Progenitor cell of endocrine pancreas (in vitro differentiated cells): ENCODE measurements at regions not wholly inside any gene's neighbourhood (a gene's known extent, or its start where the extent isn't known, plus 50 kb on each side); places are given as distances from the start of the nearest gene placed in this dataset.

Experiments
- DNase-seq: peaks from one replicate; pipeline ENCODE4 v3.0.0; 2021; ENCODE audit warnings: low spot score; ENCODE audit not compliant: unreplicated experiment
- H3K27ac Mint-ChIP-seq: 2 replicates; pipeline ENCODE4 v1.8.0; 2021; ENCODE audit warnings: mild to moderate bottlenecking, moderate library complexity, mixed read lengths
- H3K27me3 Mint-ChIP-seq: 2 replicates; pipeline ENCODE4 v1.8.0; 2021; ENCODE audit warnings: mixed read lengths
- H3K36me3 Mint-ChIP-seq: 2 replicates; pipeline ENCODE4 v1.8.0; 2022; ENCODE audit warnings: mixed read lengths; ENCODE audit not compliant: insufficient read depth
- H3K4me1 Mint-ChIP-seq: 2 replicates; pipeline ENCODE4 v1.8.0; 2021; ENCODE audit warnings: low read depth, mixed read lengths
- H3K4me3 Mint-ChIP-seq: 2 replicates; pipeline ENCODE4 v1.8.0; 2021; ENCODE audit warnings: low read depth, mild to moderate bottlenecking, moderate library complexity, mixed read lengths
- H3K9me3 Mint-ChIP-seq: 2 replicates; pipeline ENCODE4 v1.8.0; 2021; ENCODE audit warnings: low read depth, mixed read lengths
- TF ChIP-seq, protein P1 (sequence below): fragments of 200-600 bp; sonication (generic); IDR thresholded peaks from one replicate; pipeline ENCODE4 v1.5.0; 2021; ENCODE audit warnings: antibody characterized with exemption, mild to moderate bottlenecking; ENCODE audit not compliant: unreplicated experiment

- Mint-ChIP-seq H3K9me3 (peaks cover 9% of the 10 kb centered on the region), H3K27ac (no peak overlapping the region), H3K4me1 (no peaks in the 10 kb centered on the region)
Observed at GRCh38 chr4:66034671-66035070, 364.4 kb upstream of the EPHA5 start.

DNA sequence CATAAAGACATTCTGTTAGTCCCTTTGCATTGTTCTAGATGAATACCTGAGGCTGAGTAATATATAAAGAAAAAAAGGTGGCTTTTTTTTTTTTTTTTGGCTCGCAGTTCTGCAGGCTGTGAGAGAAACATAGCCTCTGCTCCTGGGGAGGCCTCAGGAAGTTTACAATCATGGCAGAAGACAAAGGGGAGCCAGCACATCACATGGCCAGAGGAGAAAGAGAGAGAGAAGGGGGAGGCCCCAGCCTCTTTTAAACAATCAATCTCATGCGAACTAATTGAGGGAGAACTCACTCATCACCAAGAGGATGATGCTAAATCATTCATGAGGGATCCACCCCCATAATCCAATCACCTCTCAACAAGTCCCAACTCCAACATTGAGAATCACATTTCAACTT lies 364.0 kb upstream of the EPHA5 start:
- no peak for DNase-seq
- no peaks in the 10 kb centered on the region for H3K36me3 Mint-ChIP-seq
- no peak overlapping the region for H3K4me3 Mint-ChIP-seq

More at GRCh38 chr4:66034671-66035070, 364.4 kb upstream of the EPHA5 start:
- TF ChIP-seq, protein P1, sequence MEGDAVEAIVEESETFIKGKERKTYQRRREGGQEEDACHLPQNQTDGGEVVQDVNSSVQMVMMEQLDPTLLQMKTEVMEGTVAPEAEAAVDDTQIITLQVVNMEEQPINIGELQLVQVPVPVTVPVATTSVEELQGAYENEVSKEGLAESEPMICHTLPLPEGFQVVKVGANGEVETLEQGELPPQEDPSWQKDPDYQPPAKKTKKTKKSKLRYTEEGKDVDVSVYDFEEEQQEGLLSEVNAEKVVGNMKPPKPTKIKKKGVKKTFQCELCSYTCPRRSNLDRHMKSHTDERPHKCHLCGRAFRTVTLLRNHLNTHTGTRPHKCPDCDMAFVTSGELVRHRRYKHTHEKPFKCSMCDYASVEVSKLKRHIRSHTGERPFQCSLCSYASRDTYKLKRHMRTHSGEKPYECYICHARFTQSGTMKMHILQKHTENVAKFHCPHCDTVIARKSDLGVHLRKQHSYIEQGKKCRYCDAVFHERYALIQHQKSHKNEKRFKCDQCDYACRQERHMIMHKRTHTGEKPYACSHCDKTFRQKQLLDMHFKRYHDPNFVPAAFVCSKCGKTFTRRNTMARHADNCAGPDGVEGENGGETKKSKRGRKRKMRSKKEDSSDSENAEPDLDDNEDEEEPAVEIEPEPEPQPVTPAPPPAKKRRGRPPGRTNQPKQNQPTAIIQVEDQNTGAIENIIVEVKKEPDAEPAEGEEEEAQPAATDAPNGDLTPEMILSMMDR = no peak
- Mint-ChIP-seq H3K27me3 (no peaks in the 10 kb centered on the region), H3K36me3 (no peaks in the 10 kb centered on the region), H3K4me3 (no peak overlapping the region)
- DNase-seq = no peak

DNA sequence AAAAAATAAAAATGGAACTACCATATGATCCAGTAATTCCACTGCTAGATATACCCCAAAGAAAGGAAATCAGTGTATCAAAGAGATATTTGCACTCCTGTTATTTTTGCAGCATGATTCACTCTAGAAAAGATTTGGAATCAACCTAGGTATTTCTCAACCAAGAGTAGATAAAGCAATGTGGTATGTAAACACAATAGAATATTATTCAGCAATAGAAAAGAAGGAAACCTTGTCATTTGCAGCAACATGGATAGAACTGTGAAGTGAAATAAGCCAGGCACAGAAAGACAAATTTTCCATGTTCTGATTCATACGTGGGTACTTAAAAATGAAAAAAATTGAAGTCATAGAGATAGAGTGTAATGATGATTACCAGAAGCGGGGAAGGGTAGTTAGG lies 362.3 kb upstream of the EPHA5 start:
- Mint-ChIP-seq H3K9me3 (peaks cover 9% of the 10 kb centered on the region), H3K27ac (no peak overlapping the region), H3K36me3 (no peaks in the 10 kb centered on the region), H3K27me3 (no peaks in the 10 kb centered on the region), H3K4me3 (no peak overlapping the region), H3K4me1 (no peaks in the 10 kb centered on the region)
- TF ChIP-seq, protein P1 = no peak
- no peak for DNase-seq

More for the DNA sequence above, 364.0 kb upstream of the EPHA5 start:
- Mint-ChIP-seq H3K4me1 (no peaks in the 10 kb centered on the region), H3K27ac (no peak overlapping the region), H3K9me3 (peaks cover 9% of the 10 kb centered on the region), H3K27me3 (no peaks in the 10 kb centered on the region)
- TF ChIP-seq, protein P1 = no peak

DNA sequence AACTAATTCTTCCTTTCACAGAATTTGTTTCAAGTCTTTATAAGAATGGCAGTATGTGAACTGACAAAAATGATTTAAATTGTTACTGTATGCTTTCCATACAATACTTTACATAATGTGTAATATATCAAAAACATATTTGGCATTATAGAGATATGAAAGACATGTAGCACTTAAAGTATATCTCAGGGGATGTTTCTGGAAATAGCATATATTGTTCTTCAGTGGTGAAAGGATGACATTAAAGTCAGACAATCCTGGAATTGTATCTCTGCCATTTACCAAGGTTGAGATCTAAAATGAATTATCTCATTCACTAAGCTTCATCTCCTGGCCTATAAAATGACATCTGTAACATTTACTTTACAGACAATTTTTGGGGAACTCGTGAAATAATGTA lies 358.4 kb upstream of the EPHA5 start:
- Mint-ChIP-seq H3K27ac (no peak overlapping the region), H3K36me3 (no peaks in the 10 kb centered on the region), H3K4me3 (no peak overlapping the region), H3K4me1 (no peaks in the 10 kb centered on the region), H3K9me3 (peaks cover 12% of the 10 kb centered on the region), H3K27me3 (no peaks in the 10 kb centered on the region)
- TF ChIP-seq, protein P1 = no peak
- DNase-seq = no peak

GRCh38 chr4:66023061-66023460 lies 352.8 kb upstream of the EPHA5 start:
- Mint-ChIP-seq H3K4me3 (no peak overlapping the region), H3K27ac (no peak overlapping the region), H3K4me1 (no peaks in the 10 kb centered on the region), H3K36me3 (peaks cover 1% of the 10 kb centered on the region), H3K9me3 (peaks cover 30% of the 10 kb centered on the region), H3K27me3 (no peaks in the 10 kb centered on the region)
- TF ChIP-seq, protein P1 = no peak
- no peak for DNase-seq
